GM12864 (cell line): ENCODE measurements at regions not wholly inside any gene's neighbourhood (a gene's known extent, or its start where the extent isn't known, plus 50 kb on each side); places are given as distances from the start of the nearest gene placed in this dataset.

Source experiments
- DNase-seq: peaks from one replicate; pipeline ENCODE4 v3.0.0-alpha.2; 2011; ENCODE audit warnings: low read depth
- H3K4me3 ChIP-seq: 2 replicates; pipeline ENCODE4 v1.5.1; 2011; ENCODE audit warnings: mild to moderate bottlenecking, low read depth, low read length, control low read depth
- CTCF ChIP-seq: IDR thresholded peaks from 2 replicates; pipeline ENCODE4 v1.5.1; 2011; ENCODE audit warnings: low read depth, mild to moderate bottlenecking, moderate library complexity, low read length, control low read depth, inconsistent platforms; ENCODE audit errors: missing control alignments

GRCh38 chr1:168443356-168443755 lies 100.4 kb downstream of the XCL2 start:
- H3K4me3 ChIP-seq: no peak overlapping the region
- DNase-seq: no peak
- no peak for TF ChIP-seq CTCF

GRCh38 chr1:168442931-168443330 lies 100.9 kb downstream of the XCL2 start:
- no peak for TF ChIP-seq CTCF
- H3K4me3 ChIP-seq: no peak overlapping the region
- no peak for DNase-seq

GRCh38 chr1:168441745-168442144 lies 102.1 kb downstream of the XCL2 start:
- no peak overlapping the region for H3K4me3 ChIP-seq
- DNase-seq: no peak
- TF ChIP-seq CTCF: no peak

- peak; percentile 36 for DNase-seq
- H3K4me3 ChIP-seq: no peak overlapping the region
- TF ChIP-seq CTCF: peak; percentile 81
Measured at GRCh38 chr1:168439456-168440375, 104.1 kb downstream of the XCL2 start.

GRCh38 chr1:168438626-168439025 lies 105.2 kb downstream of the XCL2 start:
- no peak overlapping the region for H3K4me3 ChIP-seq

GRCh38 chr1:168437821-168438220 lies 106.0 kb downstream of the XCL2 start:
- no peak overlapping the region for H3K4me3 ChIP-seq
- DNase-seq: no peak
- no peak for TF ChIP-seq CTCF

More at GRCh38 chr1:168438626-168439025, 105.2 kb downstream of the XCL2 start:
- no peak for TF ChIP-seq CTCF
- no peak for DNase-seq

GRCh38 chr1:168435439-168435838 lies 108.4 kb downstream of the XCL2 start:
- no peak overlapping the region for H3K4me3 ChIP-seq
- no peak for TF ChIP-seq CTCF
- no peak for DNase-seq
